ENCODE measurements at regions not wholly inside any gene's neighbourhood (a gene's known extent, or its start where the extent isn't known, plus 50 kb on each side); places are given as distances from the start of the nearest gene placed in this dataset.

DNA sequence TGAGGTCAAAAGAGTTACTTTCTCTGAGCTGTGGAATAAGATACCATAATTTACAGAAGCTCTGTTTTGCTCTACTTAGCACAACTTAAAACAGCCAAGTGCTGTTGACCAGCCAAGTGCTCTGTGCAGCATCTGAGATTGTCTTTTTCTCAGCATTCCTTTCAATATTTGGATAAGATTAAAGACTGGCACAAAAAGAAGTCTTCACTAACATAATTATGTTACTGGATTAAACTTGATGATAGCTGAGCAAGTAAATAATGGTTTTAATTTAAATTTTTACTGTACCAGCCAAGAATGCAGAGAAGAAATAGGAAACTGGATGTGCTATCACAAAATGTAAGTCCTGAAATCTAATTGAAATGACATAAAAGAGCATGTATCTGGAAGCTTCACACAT is 60.4 kb downstream of the NPY2R start:
- H3K4me1 ChIP-seq: peaks cover 10% of the 10 kb centered on the region
- Mint-ChIP-seq H3K36me3 (no peaks in the 10 kb centered on the region), H3K4me3 (no peak overlapping the region), H3K4me1 (peaks cover 2% of the 10 kb centered on the region), H3K27me3 (ENCODE audit: insufficient read depth, low read depth) (no peaks in the 10 kb centered on the region), H3K9me3 (peaks cover 21% of the 10 kb centered on the region), H3K27ac (no peak overlapping the region)
- H3K4me3 ChIP-seq: no peak overlapping the region
- no peak overlapping the region for H3K4me2 ChIP-seq
- H3K27ac ChIP-seq: no peak overlapping the region
- no peak overlapping the region for H3K9ac ChIP-seq
- H3F3A ChIP-seq (ENCODE audit: low read depth): no peaks in the 10 kb centered on the region
- H3K27me3 ChIP-seq: no peaks in the 10 kb centered on the region
- no peaks in the 10 kb centered on the region for H4K20me1 ChIP-seq (ENCODE audit: low read depth)
- no peaks in the 10 kb centered on the region for H3K79me2 ChIP-seq (ENCODE audit: low read depth)
- H2AFZ ChIP-seq (replicated peaks): peak overlapping the region; percentile 76
- no peak for DNase-seq (ENCODE audit: low spot score)
- H3K9me3 ChIP-seq (ENCODE audit: low read depth): peaks cover 12% of the 10 kb centered on the region
- no peak for TF ChIP-seq EZH2phosphoT487 (IDR thresholded peaks at IDR 0.05)
- TF ChIP-seq EZH2 (IDR thresholded peaks at IDR 0.05): no peak
- TF ChIP-seq CTCF (IDR thresholded peaks at IDR 0.05): no peak
- H3K36me3 ChIP-seq: peaks cover 13% of the 10 kb centered on the region

DNA sequence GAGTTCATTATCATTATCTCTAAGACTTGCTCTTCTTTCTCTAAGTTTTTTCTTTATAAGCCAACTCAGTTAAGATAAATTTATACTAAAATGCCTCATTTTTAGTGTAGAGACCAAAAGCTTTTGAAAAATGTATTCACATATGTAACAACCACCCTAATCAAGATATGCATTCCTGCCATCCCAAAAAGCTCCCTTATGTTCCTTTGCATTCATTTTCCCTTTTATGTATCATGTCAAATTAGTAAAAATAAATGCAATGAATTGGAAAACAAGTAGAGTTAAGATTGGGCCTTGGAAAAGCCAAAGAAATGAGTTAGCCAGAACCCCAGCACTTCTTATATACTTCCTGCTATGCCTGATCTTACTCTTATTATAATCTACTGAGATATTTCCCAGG is 62.2 kb downstream of the NPY2R start:
- TF ChIP-seq EZH2 (IDR thresholded peaks at IDR 0.05): no peak
- TF ChIP-seq CTCF (IDR thresholded peaks at IDR 0.05): no peak
- TF ChIP-seq EZH2phosphoT487 (IDR thresholded peaks at IDR 0.05): no peak
- no peak overlapping the region for H3K9ac ChIP-seq
- H4K20me1 ChIP-seq (ENCODE audit: low read depth): no peaks in the 10 kb centered on the region
- H3K79me2 ChIP-seq (ENCODE audit: low read depth): no peaks in the 10 kb centered on the region
- Mint-ChIP-seq H3K4me3 (no peak overlapping the region), H3K27ac (no peak overlapping the region), H3K36me3 (no peaks in the 10 kb centered on the region), H3K27me3 (ENCODE audit: insufficient read depth, low read depth) (no peaks in the 10 kb centered on the region), H3K4me1 (peaks cover 2% of the 10 kb centered on the region), H3K9me3 (peaks cover 21% of the 10 kb centered on the region)
- no peaks in the 10 kb centered on the region for H3K27me3 ChIP-seq
- no peaks in the 10 kb centered on the region for H3F3A ChIP-seq (ENCODE audit: low read depth)
- H3K4me2 ChIP-seq: no peak overlapping the region
- DNase-seq (ENCODE audit: low spot score): no peak
- no peak overlapping the region for H3K4me3 ChIP-seq
- H3K9me3 ChIP-seq (ENCODE audit: low read depth): peaks cover 12% of the 10 kb centered on the region
- peaks cover 10% of the 10 kb centered on the region for H3K4me1 ChIP-seq
- H2AFZ ChIP-seq (replicated peaks): no peak overlapping the region
- H3K36me3 ChIP-seq: peaks cover 13% of the 10 kb centered on the region
- no peak overlapping the region for H3K27ac ChIP-seq

GRCh38 chr4:155271557-155271956 is 63.1 kb downstream of the NPY2R start:
- Histone ChIP-seq H3K27ac (no peak overlapping the region), H3K9ac (no peak overlapping the region), H3F3A (ENCODE audit: low read depth) (no peaks in the 10 kb centered on the region), H3K4me3 (no peak overlapping the region), H3K4me1 (peaks cover 10% of the 10 kb centered on the region), H3K4me2 (no peak overlapping the region), H4K20me1 (ENCODE audit: low read depth) (no peaks in the 10 kb centered on the region), H3K79me2 (ENCODE audit: low read depth) (no peaks in the 10 kb centered on the region), H2AFZ (replicated peaks) (no peak overlapping the region), H3K36me3 (peaks cover 13% of the 10 kb centered on the region), H3K27me3 (no peaks in the 10 kb centered on the region), H3K9me3 (ENCODE audit: low read depth) (peaks cover 12% of the 10 kb centered on the region)
- no peaks in the 10 kb centered on the region for H3K27me3 Mint-ChIP-seq (ENCODE audit: insufficient read depth, low read depth)
- H3K4me1 Mint-ChIP-seq: peaks cover 2% of the 10 kb centered on the region
- no peaks in the 10 kb centered on the region for H3K36me3 Mint-ChIP-seq
- no peak overlapping the region for H3K4me3 Mint-ChIP-seq
- DNase-seq (ENCODE audit: low spot score): peak; percentile 48
- peaks cover 21% of the 10 kb centered on the region for H3K9me3 Mint-ChIP-seq
- H3K27ac Mint-ChIP-seq: no peak overlapping the region
- TF ChIP-seq EZH2phosphoT487 (IDR thresholded peaks at IDR 0.05): no peak
- no peak for TF ChIP-seq CTCF (IDR thresholded peaks at IDR 0.05)
- TF ChIP-seq EZH2 (IDR thresholded peaks at IDR 0.05): no peak

Measured in neural progenitor cell (in vitro differentiated cells).